ENCODE measurements at regions not wholly inside any gene's neighbourhood (a gene's known extent, or its start where the extent isn't known, plus 50 kb on each side); places are given as distances from the start of the nearest gene placed in this dataset.

- no peak for TF ChIP-seq CTCF (IDR thresholded peaks at IDR 0.05)
- TF ChIP-seq POLR2A (IDR thresholded peaks at IDR 0.05) = no peak
These were observed 813.3 kb downstream of the BCL11B start for GRCh38 chr14:98458702-98459101.

Data from breast epithelium (tissue), 3 donors.